NCI-H2029 (cell line): ENCODE measurements at regions not wholly inside any gene's neighbourhood (a gene's known extent, or its start where the extent isn't known, plus 50 kb on each side); places are given as distances from the start of the nearest gene placed in this dataset.
"Not testable (repeated sequence)": the region's sequence is repeated elsewhere in the genome, so short reads cannot be mapped to it uniquely, and the experiment has no call there.

Experiments
- DNase-seq: peaks from one replicate; lab custom pipeline; 2025; lab: John Stamatoyannopoulos, UW

GRCh38 chr12:105481392-105482300, 151.2 kb downstream of the C12orf75 start:
- DNase-seq, result no peak

GRCh38 chr12:105482951-105483350, 152.5 kb downstream of the C12orf75 start:
- DNase-seq, result no peak

- no peak for DNase-seq
Observed at GRCh38 chr12:105483691-105484090, 153.2 kb downstream of the C12orf75 start.

GRCh38 chr12:105485321-105485910, 154.9 kb downstream of the C12orf75 start:
- DNase-seq, result no peak

- DNase-seq, result no peak
Observed at GRCh38 chr12:105485921-105486320, 155.4 kb downstream of the C12orf75 start.

GRCh38 chr12:105487963-105488362, 157.5 kb downstream of the C12orf75 start:
- DNase-seq, result no peak

GRCh38 chr12:105492591-105493545, 162.4 kb downstream of the C12orf75 start:
- no peak for DNase-seq

- no peak for DNase-seq
Observed at GRCh38 chr12:105499205-105499604, 168.7 kb downstream of the C12orf75 start.

- DNase-seq, result not testable (repeated sequence)
Observed at GRCh38 chr12:105500676-105501075, 170.2 kb downstream of the C12orf75 start.

GRCh38 chr12:105502426-105502930, 172.0 kb downstream of the C12orf75 start:
- DNase-seq, result no peak

GRCh38 chr12:105503619-105504018, 173.1 kb downstream of the C12orf75 start:
- DNase-seq, result no peak

- DNase-seq, result no peak
Observed at GRCh38 chr12:105504286-105504685, 173.8 kb downstream of the C12orf75 start.

- DNase-seq, result no peak
Observed at GRCh38 chr12:105506678-105507310, 176.3 kb downstream of the C12orf75 start.

- no peak for DNase-seq
Observed at GRCh38 chr12:105507311-105508038, 177.0 kb downstream of the C12orf75 start.

- DNase-seq, result no peak
Observed at GRCh38 chr12:105508096-105508495, 177.6 kb downstream of the C12orf75 start.

GRCh38 chr12:105510526-105510925, 180.0 kb downstream of the C12orf75 start:
- no peak for DNase-seq

- not testable (repeated sequence) for DNase-seq
Observed at GRCh38 chr12:105512861-105513260, 182.4 kb downstream of the C12orf75 start.

- no peak for DNase-seq
Observed at GRCh38 chr12:105522166-105522825, 191.8 kb downstream of the C12orf75 start.

GRCh38 chr12:105523164-105524057, 192.9 kb downstream of the C12orf75 start:
- DNase-seq, result no peak
